Activated CD8-positive, alpha-beta memory T cell treated with anti-CD3 and anti-CD28 coated beads, Interleukin-2, amount 10 ng/mL, durations not matched to agents 7 days and 5 days (primary cell): ENCODE measurements at regions not wholly inside any gene's neighbourhood (a gene's known extent, or its start where the extent isn't known, plus 50 kb on each side); places are given as distances from the start of the nearest gene placed in this dataset.

Experiments used
- ATAC-seq: fragments of 150-1000 bp; cut with Tn5 transposase; one replicate; pipeline ENCODE4 v1.10.0; 2021; ENCODE audit warnings: moderate library complexity
- CTCF ChIA-PET: fragments of 350-600 bp; sonication (Branson Sonifier 250); formaldehyde crosslinking; loops from one replicate; lab custom pipeline; 2021; ENCODE audit warnings: antibody characterized with exemption; lab: Charles Lee
- DNase-seq: peaks from one replicate; pipeline ENCODE4 v3.0.0-alpha.2; 2020
- H3K27ac Mint-ChIP-seq: one replicate; pipeline ENCODE4 v1.8.0; 2021; ENCODE audit warnings: mild to moderate bottlenecking, mixed read lengths
- H3K27me3 Mint-ChIP-seq: one replicate; pipeline ENCODE4 v1.8.0; 2021; ENCODE audit warnings: mixed read lengths
- H3K36me3 Mint-ChIP-seq: one replicate; pipeline ENCODE4 v1.8.0; 2021; ENCODE audit warnings: mild to moderate bottlenecking, mixed read lengths
- H3K4me1 Mint-ChIP-seq: one replicate; pipeline ENCODE4 v1.8.0; 2021; ENCODE audit warnings: mixed read lengths
- H3K4me3 Mint-ChIP-seq: one replicate; pipeline ENCODE4 v1.8.0; 2021; ENCODE audit warnings: mild to moderate bottlenecking, moderate library complexity, mixed read lengths
- H3K9me3 Mint-ChIP-seq: one replicate; pipeline ENCODE4 v1.8.0; 2022; ENCODE audit warnings: low read depth, mixed read lengths

DNA sequence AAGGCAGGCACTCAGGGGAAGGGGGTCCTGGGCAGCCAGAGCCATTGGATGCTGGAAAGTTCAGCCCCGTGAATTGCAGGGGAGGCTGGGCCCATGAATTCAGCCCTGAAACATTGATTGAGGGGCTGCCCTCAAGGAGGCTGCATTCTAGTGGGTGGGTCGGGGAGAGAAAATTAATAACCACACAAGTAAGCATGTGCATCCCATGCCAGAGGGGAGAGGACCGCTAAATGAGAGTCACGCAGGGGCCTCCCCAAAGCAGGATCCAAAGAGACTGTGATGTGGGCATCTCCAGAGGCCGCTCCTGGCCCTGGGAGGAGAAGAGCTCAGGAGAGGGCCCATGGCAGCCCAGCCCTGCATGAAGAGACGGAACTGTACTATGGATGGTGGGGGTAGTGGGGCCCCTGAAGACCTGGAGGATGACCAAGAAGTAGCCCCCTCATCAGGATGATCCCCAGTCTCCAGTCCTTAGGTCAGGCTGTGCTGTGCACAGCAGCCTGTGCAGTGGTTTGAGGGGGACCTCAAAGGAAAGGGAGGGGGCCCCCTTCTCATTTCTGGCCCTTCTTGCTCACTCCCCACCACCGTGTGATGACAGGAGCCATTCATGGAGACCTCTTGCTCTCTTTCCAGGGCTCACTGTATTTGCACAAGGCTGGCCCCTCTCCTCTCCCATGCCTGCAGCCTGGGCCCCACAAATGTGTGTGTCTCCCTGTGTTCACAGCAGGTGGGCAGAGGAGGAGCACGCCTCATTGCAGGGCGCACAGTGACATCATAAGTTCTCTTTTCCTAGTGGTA lies 233.6 kb upstream of the IRX1 start:
- CTCF ChIA-PET = no interaction called here
- Mint-ChIP-seq H3K4me1 (no peaks in the 10 kb centered on the region), H3K4me3 (no peak overlapping the region), H3K27me3 (no peaks in the 10 kb centered on the region), H3K27ac (no peak overlapping the region), H3K9me3 (peaks cover 7% of the 10 kb centered on the region), H3K36me3 (no peaks in the 10 kb centered on the region)
- ATAC-seq (no peak), DNase-seq (no peak)

DNA sequence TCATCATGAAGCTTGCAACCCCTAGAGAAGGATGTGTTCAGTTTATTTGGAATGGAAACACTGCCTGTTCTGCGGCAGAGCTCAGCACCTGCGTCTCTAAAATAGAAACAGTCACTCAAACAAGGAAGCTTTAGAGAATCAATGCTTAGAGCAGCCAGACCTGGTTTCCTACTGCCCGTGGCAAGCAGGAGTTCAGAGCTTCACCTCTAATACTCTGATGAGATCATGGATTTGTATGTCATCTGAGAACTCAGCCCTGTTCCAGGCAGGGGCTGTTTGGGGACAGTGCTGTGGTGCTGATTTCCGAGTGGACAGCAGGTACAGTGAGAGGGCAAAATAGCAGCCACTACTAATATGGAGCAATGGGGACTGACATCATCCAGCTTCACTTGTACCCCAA lies 236.0 kb upstream of the IRX1 start:
- ATAC-seq (no peak), DNase-seq (no peak)
- no peaks in the 10 kb centered on the region for H3K4me1 Mint-ChIP-seq
- peaks cover 7% of the 10 kb centered on the region for H3K9me3 Mint-ChIP-seq
- no peak overlapping the region for H3K27ac Mint-ChIP-seq
- no peak overlapping the region for H3K4me3 Mint-ChIP-seq
- H3K36me3 Mint-ChIP-seq = no peaks in the 10 kb centered on the region
- CTCF ChIA-PET = no interaction called here
- H3K27me3 Mint-ChIP-seq = no peaks in the 10 kb centered on the region

- Mint-ChIP-seq H3K27ac (no peak overlapping the region), H3K36me3 (no peaks in the 10 kb centered on the region), H3K27me3 (no peaks in the 10 kb centered on the region), H3K4me1 (no peaks in the 10 kb centered on the region), H3K9me3 (peaks cover 6% of the 10 kb centered on the region), H3K4me3 (no peak overlapping the region)
- CTCF ChIA-PET = no interaction called here
- ATAC-seq (no peak), DNase-seq (no peak)
Measured at GRCh38 chr5:3357291-3357690, 238.3 kb upstream of the IRX1 start.

GRCh38 chr5:3356016-3356415 lies 239.6 kb upstream of the IRX1 start:
- Mint-ChIP-seq H3K27me3 (no peaks in the 10 kb centered on the region), H3K4me3 (no peak overlapping the region), H3K4me1 (no peaks in the 10 kb centered on the region), H3K9me3 (peaks cover 5% of the 10 kb centered on the region), H3K27ac (no peak overlapping the region), H3K36me3 (no peaks in the 10 kb centered on the region)
- CTCF ChIA-PET = no interaction called here
- no peak for DNase-seq
- no peak for ATAC-seq

GRCh38 chr5:3355126-3355525 lies 240.5 kb upstream of the IRX1 start:
- no peaks in the 10 kb centered on the region for H3K36me3 Mint-ChIP-seq
- ATAC-seq = no peak
- DNase-seq = no peak
- no peak overlapping the region for H3K4me3 Mint-ChIP-seq
- peaks cover 6% of the 10 kb centered on the region for H3K9me3 Mint-ChIP-seq
- H3K27ac Mint-ChIP-seq = no peak overlapping the region
- CTCF ChIA-PET = no interaction called here
- H3K4me1 Mint-ChIP-seq = no peaks in the 10 kb centered on the region
- H3K27me3 Mint-ChIP-seq = no peaks in the 10 kb centered on the region

DNA sequence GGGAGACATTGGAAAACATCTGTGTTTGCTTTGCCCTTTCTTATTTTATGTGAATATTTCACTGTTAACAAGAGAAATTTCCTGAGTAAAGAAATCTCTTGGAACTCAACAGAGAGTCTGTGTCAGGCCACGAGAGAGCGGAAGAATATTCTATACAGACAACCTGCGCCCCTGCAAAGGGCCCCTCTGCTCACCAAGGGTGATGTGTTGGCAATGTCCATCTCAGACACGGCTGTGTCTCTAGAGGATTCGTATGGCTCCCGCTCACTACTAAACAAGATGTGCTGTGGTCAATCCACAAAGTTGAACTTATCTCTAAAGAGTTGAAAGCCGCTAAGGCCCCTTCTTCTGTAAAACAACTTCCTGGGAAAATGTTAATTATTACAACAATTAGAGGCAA lies 241.0 kb upstream of the IRX1 start:
- Mint-ChIP-seq H3K4me3 (no peak overlapping the region), H3K4me1 (no peaks in the 10 kb centered on the region), H3K27ac (no peak overlapping the region), H3K27me3 (no peaks in the 10 kb centered on the region), H3K9me3 (peaks cover 11% of the 10 kb centered on the region), H3K36me3 (no peaks in the 10 kb centered on the region)
- CTCF ChIA-PET = no interaction called here
- no peak for DNase-seq
- ATAC-seq = no peak

GRCh38 chr5:3353561-3353960 lies 242.1 kb upstream of the IRX1 start:
- CTCF ChIA-PET = no interaction called here
- Mint-ChIP-seq H3K9me3 (peaks cover 14% of the 10 kb centered on the region), H3K4me3 (no peak overlapping the region), H3K4me1 (no peaks in the 10 kb centered on the region), H3K36me3 (no peaks in the 10 kb centered on the region), H3K27me3 (no peaks in the 10 kb centered on the region), H3K27ac (no peak overlapping the region)
- no peak for DNase-seq
- ATAC-seq = no peak

DNA sequence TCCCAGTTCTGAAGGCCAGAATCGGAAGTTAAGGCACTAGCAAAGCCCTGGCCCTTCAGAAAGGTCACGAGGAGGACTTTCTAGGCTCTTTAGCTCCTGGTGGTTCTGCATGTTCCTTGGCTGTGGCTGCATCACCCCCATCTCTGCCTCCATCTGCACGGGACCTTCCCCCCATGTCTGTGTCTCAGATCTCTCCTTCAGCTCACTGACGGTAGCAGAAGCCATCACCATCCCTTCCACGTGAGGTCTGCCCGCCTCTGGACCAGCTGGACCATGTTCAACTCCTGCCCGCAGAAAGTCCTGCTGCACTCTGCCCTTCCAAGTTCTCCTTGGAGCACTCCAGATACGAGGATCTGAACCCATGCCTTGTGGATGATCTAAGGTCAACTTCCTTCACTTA lies 242.9 kb upstream of the IRX1 start:
- Mint-ChIP-seq H3K27ac (no peak overlapping the region), H3K36me3 (no peaks in the 10 kb centered on the region), H3K27me3 (no peaks in the 10 kb centered on the region), H3K4me1 (no peaks in the 10 kb centered on the region), H3K4me3 (no peak overlapping the region), H3K9me3 (peaks cover 14% of the 10 kb centered on the region)
- DNase-seq (no peak), ATAC-seq (no peak)
- CTCF ChIA-PET = no interaction called here

DNA sequence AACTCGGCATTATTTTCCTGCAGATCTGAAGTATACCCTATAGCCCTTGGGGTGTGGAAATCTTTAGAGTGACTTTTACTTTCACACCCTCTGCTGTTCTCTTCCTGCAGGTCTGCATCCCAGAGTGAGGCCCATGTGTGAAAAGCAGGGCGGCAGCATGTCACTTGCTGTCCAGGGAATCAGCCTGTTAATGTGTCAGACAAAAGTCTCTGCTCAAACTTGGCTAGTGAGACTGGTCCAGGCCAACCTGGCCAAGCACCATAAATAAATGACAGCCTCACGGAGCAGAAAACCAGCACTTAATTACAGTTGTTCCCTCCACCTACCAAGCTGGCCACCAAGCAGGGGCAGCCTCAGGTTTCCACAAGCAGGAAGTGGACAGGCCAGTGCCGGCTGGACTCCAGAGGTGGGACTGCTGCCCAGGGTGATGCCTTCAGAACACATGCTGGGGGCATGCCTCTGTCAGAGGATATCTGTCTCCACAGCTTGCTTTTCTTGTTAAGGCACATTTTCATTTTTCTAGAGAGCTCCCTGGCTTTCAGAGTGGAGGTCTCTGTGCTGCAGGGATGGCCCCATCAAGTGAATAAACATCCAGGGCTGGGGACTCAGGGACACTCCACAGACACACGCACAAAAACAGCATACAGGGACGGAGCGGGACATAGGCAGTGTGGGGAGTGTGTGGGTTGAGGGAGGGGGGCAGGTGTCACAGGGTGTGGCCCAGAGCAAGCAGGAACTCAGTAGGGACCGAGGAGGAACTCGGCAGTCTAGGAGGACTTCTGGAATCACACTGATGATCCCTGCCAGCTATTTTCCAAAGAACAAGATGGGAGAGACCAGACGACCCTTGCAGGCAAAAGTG lies 243.8 kb upstream of the IRX1 start:
- Mint-ChIP-seq H3K27me3 (no peaks in the 10 kb centered on the region), H3K27ac (no peak overlapping the region), H3K4me3 (no peak overlapping the region), H3K9me3 (peaks cover 14% of the 10 kb centered on the region), H3K4me1 (no peaks in the 10 kb centered on the region), H3K36me3 (no peaks in the 10 kb centered on the region)
- ATAC-seq = no peak
- DNase-seq = peak; percentile 23
- CTCF ChIA-PET = no interaction called here

GRCh38 chr5:3350781-3351180 lies 244.9 kb upstream of the IRX1 start:
- ATAC-seq (no peak), DNase-seq (no peak)
- peaks cover 14% of the 10 kb centered on the region for H3K9me3 Mint-ChIP-seq
- H3K4me1 Mint-ChIP-seq = no peaks in the 10 kb centered on the region
- CTCF ChIA-PET = no interaction called here
- H3K27ac Mint-ChIP-seq = no peak overlapping the region
- no peaks in the 10 kb centered on the region for H3K27me3 Mint-ChIP-seq
- no peaks in the 10 kb centered on the region for H3K36me3 Mint-ChIP-seq
- H3K4me3 Mint-ChIP-seq = no peak overlapping the region

GRCh38 chr5:3349704-3350565 lies 245.7 kb upstream of the IRX1 start:
- Mint-ChIP-seq H3K27me3 (no peaks in the 10 kb centered on the region), H3K27ac (no peak overlapping the region), H3K4me1 (no peaks in the 10 kb centered on the region), H3K36me3 (no peaks in the 10 kb centered on the region), H3K4me3 (no peak overlapping the region), H3K9me3 (peaks cover 14% of the 10 kb centered on the region)
- DNase-seq (peak; percentile 16), ATAC-seq (no peak)
- CTCF ChIA-PET = no interaction called here

- no peak for ATAC-seq
- CTCF ChIA-PET = no interaction called here
- H3K27ac Mint-ChIP-seq = no peak overlapping the region
- H3K27me3 Mint-ChIP-seq = no peaks in the 10 kb centered on the region
- H3K36me3 Mint-ChIP-seq = no peaks in the 10 kb centered on the region
- H3K4me3 Mint-ChIP-seq = no peak overlapping the region
- DNase-seq = peak; percentile 18
- H3K4me1 Mint-ChIP-seq = no peaks in the 10 kb centered on the region
- H3K9me3 Mint-ChIP-seq = peaks cover 14% of the 10 kb centered on the region
Measured at GRCh38 chr5:3348576-3349535, 246.8 kb upstream of the IRX1 start.
